Keratinocyte (primary cell): ENCODE measurements at regions not wholly inside any gene's neighbourhood (a gene's known extent, or its start where the extent isn't known, plus 50 kb on each side); places are given as distances from the start of the nearest gene placed in this dataset.
"Not testable (repeated sequence)": the region's sequence is repeated elsewhere in the genome, so short reads cannot be mapped to it uniquely, and the experiment has no call there.

Experiments
- CTCF ChIP-seq, 3 experiments: IDR thresholded peaks in 1 of 3; conservative IDR thresholded peaks in 1 of 3; optimal IDR thresholded peaks in 1 of 3; 2 replicates in 2 of 3; 3 replicates in 1 of 3; pipeline versions ENCODE3 to v1.5.1; 2011; ENCODE audit warnings: low read length in 3 of 3, mild to moderate bottlenecking in 3 of 3, moderate library complexity in 2 of 3, control low read depth in 1 of 3, inconsistent platforms in 1 of 3; ENCODE audit not compliant: insufficient read depth in 2 of 3; ENCODE audit errors: extremely low read depth in 1 of 3
- EZH2 ChIP-seq: IDR thresholded peaks from one replicate; pipeline ENCODE4 v1.6.1; 2012; ENCODE audit warnings: inconsistent platforms, mild to moderate bottlenecking, low read length, moderate library complexity

GRCh38 chr12:59273561-59273960, 322.3 kb upstream of the SLC16A7 start:
- TF ChIP-seq CTCF (optimal IDR thresholded peaks at IDR 0.05 in 1 of 3, IDR thresholded peaks at IDR 0.05 in 1 of 3, conservative IDR thresholded peaks at IDR 0.05 in 1 of 3; ENCODE audit: extremely low read depth in 1 of 3, insufficient read depth in 2 of 3, low read length in 3 of 3); EZH2: not testable (repeated sequence)
